Activated T-cell treated with anti-CD3 and anti-CD28 coated beads, Interleukin-2, amount 50 U/mL, for 72 hours (primary cell): ENCODE measurements at regions not wholly inside any gene's neighbourhood (a gene's known extent, or its start where the extent isn't known, plus 50 kb on each side); places are given as distances from the start of the nearest gene placed in this dataset.

ENCODE experiments used
- ATAC-seq, 2 donors: fragments of 150-1000 bp; cut with Tn5 transposase; replicated peaks in 1 of 2; 2 replicates each; pipeline ENCODE4 v1.10.0; 2021; ENCODE audit warnings: moderate library complexity in 2 of 2, mild to moderate bottlenecking in 1 of 2
- DNase-seq, 2 donors: peaks; one replicate each; pipeline ENCODE4 v3.0.0; 2021 to 2022; ENCODE audit warnings: mixed read lengths in 1 of 2
- H3K27ac Mint-ChIP-seq: one replicate; pipeline ENCODE4 v1.8.0; 2022; ENCODE audit warnings: mild to moderate bottlenecking, moderate library complexity, mixed read lengths
- H3K27me3 Mint-ChIP-seq: one replicate; pipeline ENCODE4 v1.8.0; 2022; ENCODE audit warnings: low read depth, mixed read lengths
- H3K36me3 Mint-ChIP-seq, 2 donors: one replicate each; pipeline ENCODE4 v1.8.0; 2022; ENCODE audit warnings: mixed read lengths in 2 of 2, mild to moderate bottlenecking in 1 of 2; ENCODE audit not compliant: insufficient read depth in 2 of 2
- H3K4me1 Mint-ChIP-seq: one replicate; pipeline ENCODE4 v1.8.0; 2022; ENCODE audit warnings: low read depth, mixed read lengths
- H3K4me3 Mint-ChIP-seq, 2 donors: one replicate each; pipeline ENCODE4 v1.8.0; 2022; ENCODE audit warnings: mild to moderate bottlenecking in 2 of 2, mixed read lengths in 2 of 2, moderate library complexity in 2 of 2
- H3K9me3 Mint-ChIP-seq, 2 donors: one replicate each; pipeline ENCODE4 v1.8.0; 2022; ENCODE audit warnings: mixed read lengths in 2 of 2

- no peaks in the 10 kb centered on the region for H3K27me3 Mint-ChIP-seq
- peaks cover 38% of the 10 kb centered on the region for H3K4me1 Mint-ChIP-seq
- H3K27ac Mint-ChIP-seq = no peak overlapping the region
- H3K9me3 Mint-ChIP-seq = no peaks in the 10 kb centered on the region
- ATAC-seq (no peak), DNase-seq (no peak)
- no peaks in the 10 kb centered on the region for H3K36me3 Mint-ChIP-seq
- H3K4me3 Mint-ChIP-seq = no peak overlapping the region
Observed at GRCh38 chr1:234718496-234719453, 108.8 kb upstream of the IRF2BP2 start.

GRCh38 chr1:234716908-234717375 lies 107.0 kb upstream of the IRF2BP2 start:
- Mint-ChIP-seq H3K4me1 (peaks cover 19% of the 10 kb centered on the region), H3K27me3 (no peaks in the 10 kb centered on the region), H3K4me3 (no peak overlapping the region), H3K36me3 (no peaks in the 10 kb centered on the region), H3K27ac (no peak overlapping the region), H3K9me3 (no peaks in the 10 kb centered on the region)
- ATAC-seq (no peak), DNase-seq (no peak)

DNA sequence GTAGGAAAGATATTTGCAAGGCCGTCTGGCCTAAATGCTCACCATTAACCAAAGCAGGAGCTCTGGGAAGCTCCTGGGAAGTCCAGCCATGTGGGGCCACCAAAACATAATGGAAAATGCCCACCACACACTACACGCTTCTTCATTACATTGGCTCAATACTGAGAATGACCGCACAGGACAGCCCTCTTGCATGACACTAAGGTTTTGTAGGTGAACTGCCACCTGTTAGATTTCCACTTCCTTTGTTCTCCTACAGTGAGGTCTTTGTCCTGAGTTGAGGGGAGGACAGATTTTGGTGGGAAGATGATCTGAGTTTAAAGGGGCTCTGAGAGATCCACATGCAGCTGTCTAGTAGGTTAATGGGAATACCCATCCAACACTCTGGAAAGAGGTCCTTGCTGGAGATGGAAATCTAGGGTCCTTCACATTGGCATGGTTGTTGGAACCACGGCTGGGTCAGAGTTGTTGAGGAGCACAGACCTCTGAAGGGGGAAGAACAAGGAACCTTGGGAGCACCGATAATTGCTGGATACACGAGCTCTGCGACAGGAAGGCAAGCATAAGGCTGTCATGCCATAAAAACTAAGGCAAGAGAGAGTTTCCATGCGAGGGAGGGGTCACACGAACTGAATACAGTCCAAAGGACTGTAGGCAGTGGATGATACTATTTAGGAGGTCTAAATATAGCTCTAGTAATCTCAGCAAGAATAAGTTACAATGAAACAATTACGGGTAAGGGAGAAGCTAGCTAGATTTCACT lies 105.5 kb upstream of the IRF2BP2 start:
- Mint-ChIP-seq H3K9me3 (no peaks in the 10 kb centered on the region), H3K27ac (no peak overlapping the region), H3K4me3 (no peak overlapping the region), H3K27me3 (no peaks in the 10 kb centered on the region), H3K36me3 (no peaks in the 10 kb centered on the region), H3K4me1 (peaks cover 8% of the 10 kb centered on the region)
- DNase-seq = no peak
- ATAC-seq = no peak

DNA sequence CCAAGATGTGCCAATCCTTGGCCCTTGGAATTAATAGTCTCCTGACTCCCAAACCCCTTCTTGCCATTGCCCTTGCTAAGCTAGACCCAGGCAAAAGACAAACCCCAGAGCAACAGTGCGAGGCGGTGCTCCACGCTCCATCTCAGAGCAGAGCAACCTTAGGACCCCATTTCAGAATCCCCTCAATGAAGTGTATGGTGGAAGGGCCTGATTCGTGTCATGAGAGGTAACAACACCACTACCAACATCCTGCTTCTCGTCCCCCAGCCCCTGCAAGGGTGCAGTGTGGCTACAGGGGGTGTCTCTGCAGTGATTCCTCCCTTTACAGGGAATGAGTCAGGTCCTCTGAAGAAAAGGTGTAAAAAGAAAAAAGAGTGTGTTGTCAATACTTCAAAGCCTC lies 103.9 kb upstream of the IRF2BP2 start:
- Mint-ChIP-seq H3K4me1 (peaks cover 8% of the 10 kb centered on the region), H3K9me3 (peaks cover 0 to under 1% of the 10 kb centered on the region in 2 donors), H3K4me3 (no peak overlapping the region), H3K27me3 (no peaks in the 10 kb centered on the region), H3K27ac (no peak overlapping the region), H3K36me3 (no peaks in the 10 kb centered on the region)
- no peak for ATAC-seq
- no peak for DNase-seq

- no peaks in the 10 kb centered on the region for H3K36me3 Mint-ChIP-seq
- no peaks in the 10 kb centered on the region for H3K27me3 Mint-ChIP-seq
- DNase-seq = no peak
- no peak overlapping the region for H3K27ac Mint-ChIP-seq
- no peak for ATAC-seq
- peaks cover 8% of the 10 kb centered on the region for H3K4me1 Mint-ChIP-seq
- no peak overlapping the region for H3K4me3 Mint-ChIP-seq
- H3K9me3 Mint-ChIP-seq = peaks cover 1 to 3% of the 10 kb centered on the region in 2 donors
Observed at GRCh38 chr1:234713440-234713839, 103.5 kb upstream of the IRF2BP2 start.

- Mint-ChIP-seq H3K36me3 (no peaks in the 10 kb centered on the region), H3K9me3 (peaks cover 1 to 3% of the 10 kb centered on the region in 2 donors), H3K4me1 (peaks cover 8% of the 10 kb centered on the region), H3K4me3 (no peak overlapping the region), H3K27ac (no peak overlapping the region), H3K27me3 (no peaks in the 10 kb centered on the region)
- DNase-seq (no peak), ATAC-seq (no peak)
Observed at GRCh38 chr1:234712891-234713305, 102.9 kb upstream of the IRF2BP2 start.

GRCh38 chr1:234710936-234711724 lies 101.2 kb upstream of the IRF2BP2 start:
- no peak for DNase-seq
- Mint-ChIP-seq H3K4me1 (peaks cover 10% of the 10 kb centered on the region), H3K27me3 (peaks cover 2% of the 10 kb centered on the region), H3K4me3 (no peak overlapping the region), H3K9me3 (peaks cover 1 to 5% of the 10 kb centered on the region in 2 donors), H3K27ac (no peak overlapping the region), H3K36me3 (peaks cover 0 to under 1% of the 10 kb centered on the region in 2 donors)
- ATAC-seq = no peak

- ATAC-seq = no peak
- Mint-ChIP-seq H3K4me1 (peaks cover 10% of the 10 kb centered on the region), H3K4me3 (no peak overlapping the region), H3K27me3 (peaks cover 7% of the 10 kb centered on the region), H3K9me3 (peaks cover 1 to 7% of the 10 kb centered on the region in 2 donors), H3K36me3 (peaks cover 0 to 2% of the 10 kb centered on the region in 2 donors), H3K27ac (no peak overlapping the region)
- no peak for DNase-seq
Observed at GRCh38 chr1:234710381-234710780, 100.4 kb upstream of the IRF2BP2 start.

DNA sequence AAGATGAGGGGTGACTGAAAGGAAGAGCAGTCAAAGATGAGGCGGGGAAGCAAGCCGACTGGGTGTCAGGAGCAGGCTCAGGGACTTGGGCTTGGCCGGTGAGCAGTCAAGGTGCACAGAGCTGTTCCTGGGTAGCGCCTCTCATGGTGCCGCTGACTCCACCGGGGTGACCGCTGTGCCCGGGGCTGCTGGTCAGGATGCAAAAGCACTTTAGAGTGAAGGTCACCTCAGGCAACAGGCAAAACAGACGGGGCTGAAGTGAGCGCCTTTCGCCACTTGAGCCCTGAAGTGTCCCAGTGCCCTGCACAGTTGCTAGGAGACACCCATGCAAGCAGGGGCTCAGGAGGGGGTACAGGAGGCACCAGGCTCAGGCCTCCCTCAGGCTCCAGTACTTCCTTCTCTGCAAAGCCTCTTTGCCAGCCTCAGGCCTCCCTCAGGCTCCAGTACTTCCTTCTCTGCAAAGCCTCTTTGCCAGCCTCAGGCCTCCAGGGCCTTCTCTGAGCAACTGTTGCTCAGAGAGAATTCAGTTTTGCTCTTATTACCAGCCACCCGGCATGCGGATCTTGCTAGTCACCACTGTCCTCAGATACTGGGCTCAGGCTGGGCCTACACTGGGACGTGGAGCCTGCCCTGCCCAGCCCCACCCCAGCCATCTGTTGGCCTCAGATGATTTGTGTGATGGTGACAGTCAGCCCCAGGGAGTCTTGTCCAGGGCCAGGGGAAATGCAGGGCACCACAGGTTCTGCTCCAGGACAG lies 99.7 kb upstream of the IRF2BP2 start:
- H3K27ac Mint-ChIP-seq = no peak overlapping the region
- peaks cover 11% of the 10 kb centered on the region for H3K4me1 Mint-ChIP-seq
- DNase-seq = no peak
- H3K27me3 Mint-ChIP-seq = peaks cover 7% of the 10 kb centered on the region
- ATAC-seq = no peak
- peaks cover 1 to 7% of the 10 kb centered on the region in 2 donors for H3K9me3 Mint-ChIP-seq
- H3K36me3 Mint-ChIP-seq = peaks cover 0 to 2% of the 10 kb centered on the region in 2 donors
- no peak overlapping the region for H3K4me3 Mint-ChIP-seq

DNA sequence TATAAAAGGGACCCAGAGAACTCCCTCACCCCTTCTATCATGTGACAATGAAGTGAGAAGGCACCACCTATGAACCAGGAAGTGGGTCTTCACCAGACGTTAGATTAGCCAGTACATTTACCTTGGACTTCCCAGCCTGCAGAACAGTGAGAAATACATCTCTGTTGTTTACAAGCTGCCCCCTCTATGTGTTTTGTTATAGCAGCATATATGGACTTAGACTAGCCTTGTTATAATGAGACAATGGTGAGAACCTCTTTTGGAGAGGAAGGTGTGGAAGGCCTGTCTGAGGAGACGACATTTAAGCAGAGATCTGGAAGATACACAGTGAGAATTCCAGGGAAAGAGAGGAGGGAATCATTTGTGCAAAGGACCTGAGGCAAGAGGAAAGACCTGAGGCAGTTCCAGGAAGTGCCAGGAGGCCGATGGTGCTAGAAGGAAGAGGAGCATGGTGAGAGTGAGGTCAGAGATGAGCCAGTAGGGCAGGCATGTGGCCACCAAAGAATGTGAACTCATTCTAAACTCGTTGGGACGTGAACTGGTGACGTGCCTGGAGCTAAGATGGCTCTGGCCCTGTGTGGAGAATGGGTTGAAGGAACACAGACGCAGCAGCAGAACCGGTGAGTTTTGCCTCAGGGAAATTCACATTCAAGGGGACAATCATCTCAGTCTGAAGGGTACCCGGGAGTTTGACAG lies 98.9 kb upstream of the IRF2BP2 start:
- no peak overlapping the region for H3K4me3 Mint-ChIP-seq
- H3K36me3 Mint-ChIP-seq = peaks cover 0 to 2% of the 10 kb centered on the region in 2 donors
- no peak for ATAC-seq
- H3K27ac Mint-ChIP-seq = no peak overlapping the region
- H3K9me3 Mint-ChIP-seq = peaks cover 1 to 7% of the 10 kb centered on the region in 2 donors
- no peak for DNase-seq
- H3K27me3 Mint-ChIP-seq = peaks cover 10% of the 10 kb centered on the region
- H3K4me1 Mint-ChIP-seq = peaks cover 11% of the 10 kb centered on the region

GRCh38 chr1:234707641-234708040 lies 97.7 kb upstream of the IRF2BP2 start:
- Mint-ChIP-seq H3K27ac (no peak overlapping the region), H3K9me3 (peaks cover 1 to 7% of the 10 kb centered on the region in 2 donors), H3K4me3 (no peak overlapping the region), H3K36me3 (peaks cover 0 to 2% of the 10 kb centered on the region in 2 donors), H3K4me1 (peaks cover 11% of the 10 kb centered on the region), H3K27me3 (peaks cover 15% of the 10 kb centered on the region)
- DNase-seq (no peak), ATAC-seq (no peak)

DNA sequence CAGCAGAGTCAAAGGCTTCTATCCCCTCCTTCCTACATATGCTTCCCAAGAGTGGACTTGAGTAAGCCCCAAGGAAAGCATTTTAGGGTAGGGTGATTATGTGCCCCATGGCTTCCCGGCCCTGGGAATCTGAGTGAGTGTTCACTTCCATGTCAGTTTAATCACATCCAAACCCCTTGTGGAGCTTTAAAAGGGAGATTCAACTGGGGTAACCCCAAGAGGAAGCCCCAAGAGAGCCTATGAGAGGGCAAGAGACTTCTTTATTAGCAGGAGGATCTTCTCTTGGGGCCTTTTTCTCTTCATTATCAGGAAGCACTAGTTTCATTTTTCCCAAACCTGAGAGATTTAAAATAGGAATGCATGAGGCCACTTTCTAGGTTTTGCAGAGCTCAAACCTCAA lies 97.0 kb upstream of the IRF2BP2 start:
- Mint-ChIP-seq H3K4me3 (no peak overlapping the region), H3K36me3 (peaks cover 0 to 2% of the 10 kb centered on the region in 2 donors), H3K9me3 (peaks cover 1 to 7% of the 10 kb centered on the region in 2 donors), H3K27ac (no peak overlapping the region), H3K27me3 (peaks cover 15% of the 10 kb centered on the region), H3K4me1 (peaks cover 11% of the 10 kb centered on the region)
- DNase-seq (no peak), ATAC-seq (no peak)
